Activated naive CD4-positive, alpha-beta T cell treated with Interleukin-2 at 50 U/mL for 16 hours (primary cell): ENCODE measurements at regions not wholly inside any gene's neighbourhood (a gene's known extent, or its start where the extent isn't known, plus 50 kb on each side); places are given as distances from the start of the nearest gene placed in this dataset.
"Not testable (repeated sequence)": the region's sequence is repeated elsewhere in the genome, so short reads cannot be mapped to it uniquely, and the experiment has no call there.

Experiments used
- DNase-seq: peaks from one replicate; pipeline ENCODE4 v3.0.0-alpha.2; 2020

DNA sequence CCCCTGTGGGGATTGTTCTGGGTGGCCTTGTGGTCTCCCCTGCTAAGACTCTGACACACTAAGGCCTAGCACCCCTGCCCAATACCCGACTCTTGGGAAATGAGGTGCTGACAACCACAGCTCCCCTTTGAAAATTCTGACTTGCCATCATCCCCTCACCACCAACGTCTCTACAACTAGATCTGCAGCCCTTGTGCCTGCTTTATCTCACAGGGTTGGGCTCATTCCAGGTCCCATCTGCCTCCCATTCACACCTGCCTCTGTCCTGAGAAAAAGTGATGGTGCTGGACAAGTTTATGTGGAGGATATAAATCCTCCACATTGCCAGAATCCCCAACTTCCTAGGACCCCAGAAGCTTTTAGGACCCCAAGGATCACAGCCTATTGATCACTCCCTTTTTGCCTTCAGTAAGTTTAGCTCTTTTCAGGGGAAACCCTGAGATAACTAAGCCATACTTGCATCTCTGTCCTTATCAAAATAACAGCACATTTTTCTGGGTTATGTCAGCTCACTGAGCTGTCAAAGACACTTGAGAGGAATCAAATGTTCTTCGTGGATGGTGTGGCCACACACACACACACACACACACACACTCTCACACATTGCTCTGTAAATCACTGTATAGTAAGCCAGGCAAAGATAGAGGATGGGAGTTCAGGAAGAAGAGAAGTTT, 136.8 kb upstream of the CES5A start:
- no peak for DNase-seq

DNA sequence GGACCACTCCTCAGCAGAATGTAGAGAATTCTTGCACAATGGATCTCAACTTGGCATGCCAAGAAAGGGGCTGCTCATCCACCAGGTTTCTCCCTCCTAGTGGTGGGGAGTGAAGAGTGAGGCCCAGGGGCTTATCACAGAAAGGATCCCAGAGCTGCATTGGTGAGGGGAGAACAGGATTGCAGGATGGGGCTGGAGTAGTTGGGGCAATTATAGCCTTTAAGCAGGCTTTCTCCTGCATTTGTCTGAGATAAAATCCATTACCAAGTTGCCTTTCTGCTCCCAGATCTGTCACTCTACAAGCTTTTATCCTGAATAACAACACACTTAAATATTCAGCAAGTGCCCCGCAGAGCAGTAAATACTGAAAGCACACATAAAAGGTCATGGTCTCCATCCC, 130.8 kb upstream of the CES5A start:
- no peak for DNase-seq

DNA sequence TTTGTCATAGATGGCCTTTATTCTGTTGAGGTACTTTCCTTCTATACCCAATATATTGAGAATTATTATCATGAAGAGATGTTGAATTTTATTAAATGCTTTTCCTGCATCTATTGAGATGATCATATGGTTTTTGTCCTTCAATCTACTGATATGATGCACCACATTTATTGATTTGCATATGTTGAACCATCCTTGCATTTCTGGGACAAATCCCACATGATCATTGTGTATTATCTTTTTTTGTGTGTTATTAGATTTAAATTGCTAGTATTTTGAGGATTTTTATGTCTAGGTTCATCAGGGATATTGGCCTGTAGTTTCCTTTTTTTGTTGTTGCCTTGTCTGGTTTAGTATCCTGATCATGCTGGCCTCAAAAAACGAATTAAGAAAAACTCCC, 124.5 kb upstream of the CES5A start:
- no peak for DNase-seq

DNA sequence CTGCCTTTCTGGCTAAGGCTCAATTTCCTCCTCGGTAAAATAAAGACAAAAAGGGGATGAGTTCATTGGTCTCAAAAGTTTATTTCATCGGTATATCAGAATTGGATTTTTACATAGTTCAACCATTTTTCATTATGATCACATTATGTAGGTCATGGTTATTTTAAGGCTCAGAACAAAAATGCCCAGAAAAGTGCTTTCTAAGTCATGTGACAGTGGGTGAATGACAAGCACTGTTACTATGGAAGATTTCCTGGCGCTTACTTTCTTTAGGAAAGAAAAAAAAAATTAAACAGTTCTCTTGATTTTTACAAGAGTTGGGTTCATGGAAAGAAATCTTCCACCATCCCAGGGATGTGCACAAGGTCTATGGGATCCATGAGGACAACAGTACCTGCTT, 117.9 kb upstream of the CES5A start:
- DNase-seq = no peak

DNA sequence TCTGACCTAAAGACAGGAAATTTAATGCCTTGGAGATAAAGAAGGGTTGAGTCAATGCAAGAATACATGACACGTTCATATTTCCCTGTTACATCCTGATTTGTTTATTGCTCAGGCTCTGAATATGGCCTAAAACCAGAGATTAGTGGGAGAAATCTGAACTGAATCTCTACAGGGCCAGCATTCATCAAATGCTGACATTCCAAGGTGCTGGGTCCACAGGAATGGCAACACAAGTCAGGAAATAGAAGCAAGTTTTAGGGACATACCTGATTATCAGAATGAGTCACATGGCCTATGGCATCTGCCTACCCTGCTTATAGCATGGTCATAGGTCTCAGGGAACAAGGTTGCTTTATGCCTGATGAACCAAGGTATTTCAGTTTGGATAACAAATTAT, 117.4 kb upstream of the CES5A start:
- DNase-seq = no peak

DNA sequence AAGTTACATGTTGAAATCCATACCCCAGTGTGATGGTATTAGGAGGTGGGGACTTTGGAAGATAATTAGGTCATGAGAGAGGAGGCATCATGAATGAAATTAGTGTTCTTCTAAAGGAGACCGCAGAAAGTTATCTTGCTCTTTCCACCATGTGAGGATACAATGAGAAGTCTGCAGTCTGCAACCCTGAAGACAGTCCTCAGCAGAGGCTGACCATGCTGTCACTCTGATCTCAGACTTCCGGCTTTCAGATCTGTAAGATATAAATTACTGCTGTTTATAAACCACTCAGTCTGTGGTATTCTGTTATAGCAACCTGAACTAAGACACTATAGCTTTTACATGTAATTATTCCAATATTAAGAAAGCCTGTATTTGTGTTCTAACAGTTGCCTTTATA, 116.7 kb upstream of the CES5A start:
- DNase-seq = no peak

DNA sequence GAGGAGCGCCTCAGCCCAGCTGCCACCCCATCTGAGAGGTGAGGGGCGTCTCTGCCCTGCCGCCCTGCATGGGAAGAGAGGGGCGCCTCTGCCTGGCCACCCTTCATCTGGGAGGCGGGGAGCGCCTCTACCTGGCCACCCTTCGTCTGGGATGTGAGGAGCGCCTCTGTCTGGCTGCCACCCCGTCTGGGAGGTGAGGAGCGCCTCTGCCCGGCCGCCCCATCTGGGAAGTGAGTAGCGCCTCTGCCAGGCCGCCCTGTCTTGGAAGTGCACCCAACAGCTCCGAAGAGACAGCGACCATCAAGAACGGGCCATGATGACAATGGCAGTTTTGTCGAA, 114.4 kb upstream of the CES5A start:
- DNase-seq = no peak

DNA sequence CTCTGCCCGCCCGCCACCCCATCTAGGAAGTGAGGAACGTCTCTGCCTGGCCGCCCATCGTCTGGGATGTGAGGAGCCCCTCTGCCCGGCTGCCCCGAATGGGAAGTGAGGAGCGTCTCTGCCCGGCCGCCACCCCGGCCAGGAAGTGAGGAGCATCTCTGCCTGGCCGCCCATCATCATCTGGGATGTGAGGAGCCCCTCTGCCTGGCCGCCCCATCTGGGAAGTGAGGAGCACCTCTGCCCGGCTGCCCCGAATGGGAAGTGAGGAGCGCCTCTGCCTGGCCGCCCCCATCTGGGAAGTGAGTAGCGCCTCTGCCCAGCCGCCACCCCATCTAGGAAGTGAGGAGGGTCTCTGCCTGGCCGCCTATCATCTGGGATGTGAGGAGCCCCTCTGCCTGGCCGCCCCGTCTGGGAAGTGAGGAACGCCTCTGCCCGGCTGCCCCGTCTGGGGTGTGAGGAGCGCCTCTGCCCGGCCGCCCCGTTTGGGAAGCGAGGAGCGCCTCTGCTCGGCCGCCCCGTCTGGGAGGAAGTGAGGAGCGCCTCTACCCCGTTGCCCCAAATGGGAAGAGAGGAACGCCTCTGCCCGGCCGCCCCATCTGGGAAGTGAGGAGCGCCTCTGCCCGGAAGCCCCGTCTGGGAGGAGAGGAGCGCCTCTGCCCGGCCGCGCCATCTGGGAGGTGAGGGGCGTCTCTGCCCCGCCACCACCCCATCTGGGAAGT, 113.8 kb upstream of the CES5A start:
- not testable (repeated sequence) for DNase-seq

DNA sequence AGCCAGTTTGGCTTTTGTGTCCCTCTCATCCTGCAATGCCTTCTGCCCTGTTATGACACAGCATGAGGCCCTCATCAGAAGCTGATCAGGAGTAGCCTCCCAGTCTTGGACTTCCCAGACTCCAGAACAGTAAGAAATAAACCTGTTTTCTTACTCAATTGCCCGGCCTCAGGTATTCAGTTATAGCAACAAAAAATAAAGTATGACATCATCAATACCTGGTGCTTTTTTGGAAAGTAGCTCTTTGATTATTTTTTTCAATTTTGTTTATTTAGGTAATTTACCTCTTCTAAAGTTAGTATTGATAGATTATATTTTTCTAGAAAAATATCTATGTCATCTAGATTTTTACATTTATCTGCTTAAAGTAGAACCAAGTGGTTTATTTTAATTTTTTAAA, 112.8 kb upstream of the CES5A start:
- DNase-seq = no peak

DNA sequence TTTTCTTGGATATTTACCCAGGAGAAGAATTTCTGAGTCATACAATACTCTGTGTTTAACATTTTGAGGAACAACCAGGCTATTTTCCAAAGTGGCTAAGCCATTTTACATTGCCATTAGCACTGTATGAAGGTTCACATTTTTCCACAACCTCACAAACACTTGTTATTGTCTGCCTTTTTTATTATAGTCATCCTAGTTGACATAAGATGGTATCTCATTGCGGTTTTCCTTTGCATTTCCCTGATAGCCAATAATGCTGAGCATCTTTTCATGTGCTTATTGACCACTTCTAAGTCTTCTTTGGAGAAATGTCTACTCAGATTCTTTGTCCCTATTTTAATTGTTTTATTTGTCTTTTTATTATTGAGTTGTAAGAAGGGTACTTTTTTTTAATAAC, 107.4 kb upstream of the CES5A start:
- no peak for DNase-seq

DNA sequence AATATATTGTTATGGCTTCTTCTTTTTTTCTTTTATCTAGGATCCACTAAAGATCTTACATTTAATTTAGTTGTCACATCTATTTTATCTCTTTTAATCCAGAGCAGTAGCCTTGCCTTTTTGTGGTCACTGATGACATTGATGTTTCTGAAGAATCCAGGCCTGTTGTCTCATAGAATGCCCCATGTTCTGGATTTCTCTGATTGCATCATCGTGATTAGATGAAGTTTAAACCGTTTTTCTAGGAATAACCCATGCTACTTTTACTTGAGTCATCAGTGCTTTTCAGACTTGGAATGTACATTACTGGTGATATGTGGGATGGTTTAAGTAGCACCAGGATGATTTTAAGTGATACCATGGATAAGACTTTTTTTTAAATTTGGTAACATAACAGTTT, 106.4 kb upstream of the CES5A start:
- no peak for DNase-seq

DNA sequence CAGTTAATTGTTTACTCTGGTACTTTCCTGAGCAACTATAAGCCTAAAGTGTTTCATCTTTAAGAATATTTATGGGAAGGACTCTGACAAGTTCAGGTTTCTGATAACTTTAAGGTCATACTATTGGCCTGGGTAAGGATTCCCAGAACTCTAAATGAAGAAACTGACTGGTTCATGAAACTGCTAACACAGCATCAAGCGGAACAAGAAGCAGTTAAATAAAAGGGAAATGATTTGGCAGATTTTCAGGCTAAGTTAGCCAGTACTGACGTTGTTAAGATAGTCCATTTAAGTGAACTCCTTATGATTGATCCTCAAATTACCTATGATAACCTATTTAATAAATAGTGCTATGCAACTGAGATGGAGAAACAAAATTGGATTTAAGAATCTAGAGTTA, 101.6 kb upstream of the CES5A start:
- DNase-seq = no peak

DNA sequence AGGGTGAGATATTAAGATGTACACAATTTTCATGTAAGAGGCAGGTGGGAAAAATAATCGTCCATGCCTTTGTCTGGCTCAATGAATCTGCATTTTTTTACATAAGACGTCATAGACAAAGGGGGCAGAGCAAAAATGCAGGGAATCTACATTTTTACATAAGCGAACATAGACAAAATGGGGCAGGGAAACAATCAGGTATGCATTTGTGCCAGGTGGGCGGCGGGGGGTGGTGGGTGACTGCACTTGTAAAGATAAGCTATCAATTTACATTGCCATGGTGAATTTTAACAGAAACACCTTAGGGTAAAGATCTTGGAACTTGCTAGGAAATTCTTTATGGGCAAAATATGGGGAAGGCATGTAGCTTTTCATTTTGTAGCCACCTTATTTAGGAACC, 96.3 kb upstream of the CES5A start:
- DNase-seq = no peak

DNA sequence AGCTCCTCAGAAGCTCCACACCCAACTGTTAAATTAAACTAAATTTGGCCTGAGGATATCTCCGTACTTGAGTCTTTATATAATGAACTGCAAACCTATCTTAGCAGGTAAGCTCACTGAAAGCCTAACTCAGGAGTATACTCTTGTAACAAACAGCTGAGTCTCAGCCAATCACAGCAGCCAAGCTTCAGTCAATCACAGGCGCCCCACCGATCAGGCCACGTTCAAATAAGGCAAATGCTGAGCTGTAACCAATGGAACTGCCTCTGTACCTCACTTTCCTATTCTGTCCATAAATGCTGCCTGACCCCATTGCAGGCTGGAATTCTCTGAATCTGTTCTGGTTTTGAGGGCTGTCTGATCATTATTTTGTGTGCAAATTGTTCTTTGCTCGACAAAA, 93.0 kb upstream of the CES5A start:
- no peak for DNase-seq

DNA sequence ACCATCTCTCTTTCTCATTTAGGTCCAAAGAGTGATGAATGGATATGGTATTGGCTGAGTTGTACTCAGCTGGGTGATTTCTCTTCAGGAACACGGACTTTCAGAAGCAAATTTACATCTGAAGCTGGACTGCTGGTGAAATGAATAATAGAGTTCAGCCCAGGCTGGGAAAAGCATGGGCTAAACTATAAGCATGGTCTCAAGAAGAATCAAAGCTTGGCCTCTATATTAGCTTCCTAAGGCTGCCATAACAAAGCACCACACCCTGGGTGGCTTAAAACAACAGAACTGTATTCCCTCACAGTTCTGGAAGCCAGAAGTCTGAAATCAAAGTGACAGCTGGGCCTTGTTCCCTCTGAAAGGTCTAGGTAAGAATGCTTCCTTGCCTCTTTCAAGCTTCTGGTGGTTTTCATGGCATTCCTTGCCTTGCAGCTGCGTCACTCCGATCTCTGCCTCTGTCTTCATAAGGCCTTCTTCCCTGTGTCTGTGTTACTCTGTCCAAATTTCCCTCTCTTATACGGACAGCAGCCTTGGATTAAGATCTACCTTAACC, 89.8 kb upstream of the CES5A start:
- no peak for DNase-seq

DNA sequence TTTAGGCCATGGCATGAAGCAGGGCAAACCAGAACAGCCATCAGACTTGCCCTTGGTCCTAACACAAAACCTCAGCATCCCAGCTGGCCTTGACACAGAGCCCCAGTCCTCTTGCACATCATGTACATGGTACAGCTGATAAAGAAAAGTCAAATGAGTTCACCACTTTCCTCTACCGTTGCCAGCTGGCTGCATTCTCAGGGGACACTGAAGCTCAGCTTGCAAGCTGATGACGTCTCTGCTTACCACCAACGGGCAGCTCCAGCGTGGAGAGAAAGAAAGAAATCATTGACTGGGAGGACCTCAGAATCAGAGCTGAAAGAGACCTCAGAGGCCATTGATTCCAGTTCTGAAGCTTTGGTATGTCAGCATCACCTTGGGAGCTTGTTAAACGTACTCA, 80.7 kb upstream of the CES5A start:
- DNase-seq = no peak

DNA sequence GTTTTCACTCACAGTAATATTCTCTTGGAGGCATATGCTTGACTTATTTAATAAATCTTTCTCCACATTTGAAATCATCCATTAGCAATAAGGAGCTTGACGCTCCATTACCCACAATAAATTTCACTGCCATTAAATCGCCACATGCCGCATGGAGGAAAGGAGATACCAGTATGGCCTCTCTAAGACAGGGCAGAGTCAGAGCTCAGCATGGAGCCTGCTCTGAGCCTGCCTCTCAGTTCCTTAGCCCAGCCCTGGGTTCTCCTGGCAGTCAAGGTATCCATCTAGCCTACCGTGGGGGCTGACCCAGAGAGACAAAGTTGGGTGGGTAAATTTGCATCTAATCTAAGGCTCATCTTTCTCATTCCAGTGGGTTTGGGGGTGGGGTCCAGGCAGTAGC, 80.3 kb upstream of the CES5A start:
- DNase-seq = no peak

DNA sequence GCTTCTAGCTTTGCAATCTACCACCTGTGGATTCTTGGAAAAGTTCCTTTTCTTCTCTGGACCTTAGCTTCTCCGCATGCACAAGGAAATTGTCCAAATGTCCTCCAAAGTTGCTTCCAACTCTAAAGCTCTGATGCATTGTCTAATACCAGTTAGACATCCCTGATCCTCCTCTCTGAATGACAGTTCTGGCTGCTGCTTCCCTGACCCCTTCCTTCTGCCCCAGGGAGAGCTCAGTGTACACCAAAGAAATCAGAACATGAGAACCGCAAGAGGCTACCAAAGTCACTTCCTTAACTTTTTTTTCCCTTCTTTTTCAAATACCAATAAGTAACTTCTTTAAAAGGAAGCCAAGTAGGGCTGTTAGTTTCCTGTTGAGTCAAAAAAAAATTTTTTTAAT, 79.7 kb upstream of the CES5A start:
- DNase-seq = no peak

DNA sequence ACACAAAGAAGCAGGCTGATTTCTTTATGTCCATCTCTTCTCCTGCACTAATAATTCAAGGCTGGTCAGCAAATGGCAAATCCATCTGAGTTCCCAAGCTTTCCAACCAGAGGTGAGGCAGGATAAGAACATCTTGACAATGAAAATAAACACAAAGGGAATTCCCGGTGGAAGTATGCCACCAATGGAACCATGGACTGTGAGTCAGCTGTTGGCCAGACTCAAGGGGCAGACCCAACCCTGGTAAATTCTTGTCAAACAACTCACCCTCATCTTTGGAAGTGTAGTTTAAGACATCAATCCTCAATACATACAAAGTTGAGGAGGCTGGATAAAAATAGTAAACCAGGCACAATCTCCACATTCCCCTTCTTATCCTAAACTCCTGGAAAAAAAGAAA, 74.3 kb upstream of the CES5A start:
- DNase-seq = no peak

DNA sequence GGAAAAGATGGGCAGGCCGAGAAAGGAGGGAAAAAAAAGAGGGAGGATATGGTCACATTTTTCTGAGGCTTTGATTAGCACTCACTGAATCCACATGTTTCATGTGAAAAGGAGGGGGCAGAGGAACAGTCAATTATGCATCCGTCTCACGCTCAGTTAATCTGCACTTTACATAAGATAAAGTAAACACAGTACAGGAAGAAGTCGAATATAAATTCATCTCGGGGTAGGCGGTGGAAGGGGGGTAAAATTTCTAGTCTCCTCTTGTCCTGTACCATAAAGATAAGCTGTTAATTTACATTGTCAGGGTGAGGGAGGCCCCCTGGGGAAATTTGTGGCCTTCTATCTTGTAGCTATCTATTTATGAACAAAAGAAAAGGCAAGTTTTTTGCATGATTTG, 73.1 kb upstream of the CES5A start:
- DNase-seq = no peak

DNA sequence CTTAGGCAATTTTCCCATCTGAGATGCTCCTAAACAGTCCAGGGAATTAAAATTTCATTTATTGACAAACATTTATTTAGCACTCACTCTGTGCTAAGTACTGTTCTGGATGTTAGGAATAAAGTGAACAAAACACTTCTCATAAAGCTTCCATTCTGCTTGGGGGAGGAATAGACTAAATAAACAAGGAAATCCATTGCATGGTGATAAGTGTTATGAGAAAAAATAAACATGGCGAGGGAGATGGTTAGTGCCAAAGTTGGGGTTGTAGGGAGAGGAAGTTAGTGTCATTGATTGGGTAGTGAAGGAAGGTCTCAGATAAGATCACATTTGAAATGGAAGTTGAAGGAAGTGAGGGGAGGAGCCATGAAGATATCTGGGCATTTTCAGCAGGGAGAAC, 72.2 kb upstream of the CES5A start:
- no peak for DNase-seq

DNA sequence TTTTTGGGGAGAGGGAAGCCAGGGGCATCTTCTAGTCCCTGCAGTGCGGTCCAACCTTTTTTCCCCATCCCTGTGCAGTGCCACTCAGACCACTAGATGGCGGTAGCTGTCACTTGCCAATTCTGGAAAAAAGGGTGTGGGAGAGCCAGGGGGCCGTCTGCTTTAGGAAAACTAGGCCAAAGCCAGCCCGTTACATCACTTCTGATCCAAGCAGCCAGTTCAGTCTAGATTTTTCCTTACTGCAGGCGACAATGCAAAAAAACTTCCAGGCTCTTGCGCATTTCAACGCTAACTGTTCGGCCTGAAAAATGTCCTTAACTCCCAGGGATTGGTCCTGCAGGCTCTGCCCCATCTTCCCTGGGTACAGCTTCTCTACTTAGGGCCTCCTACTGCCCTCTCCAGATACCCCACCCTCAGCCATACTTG, 69.2 kb upstream of the CES5A start:
- peak; percentile 59 for DNase-seq

DNA sequence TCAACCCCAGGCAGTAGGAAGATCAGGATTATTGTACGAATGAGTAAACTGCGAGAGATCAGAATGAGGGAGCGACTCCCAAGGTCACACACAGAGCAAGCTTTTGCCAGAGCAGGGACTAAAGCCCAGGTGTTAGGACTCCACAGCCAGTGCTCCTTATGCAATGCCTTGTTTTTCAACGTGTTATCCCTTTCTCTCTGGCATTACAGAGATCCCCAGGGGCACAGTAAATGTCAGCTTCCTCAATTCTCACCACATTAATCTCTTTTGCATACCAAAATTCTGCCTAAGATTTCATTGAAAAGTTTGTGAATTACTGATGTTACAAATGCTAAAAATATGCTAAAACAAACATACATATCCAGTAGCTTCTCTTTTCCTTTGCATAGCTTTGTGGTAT, 68.1 kb upstream of the CES5A start:
- no peak for DNase-seq

DNA sequence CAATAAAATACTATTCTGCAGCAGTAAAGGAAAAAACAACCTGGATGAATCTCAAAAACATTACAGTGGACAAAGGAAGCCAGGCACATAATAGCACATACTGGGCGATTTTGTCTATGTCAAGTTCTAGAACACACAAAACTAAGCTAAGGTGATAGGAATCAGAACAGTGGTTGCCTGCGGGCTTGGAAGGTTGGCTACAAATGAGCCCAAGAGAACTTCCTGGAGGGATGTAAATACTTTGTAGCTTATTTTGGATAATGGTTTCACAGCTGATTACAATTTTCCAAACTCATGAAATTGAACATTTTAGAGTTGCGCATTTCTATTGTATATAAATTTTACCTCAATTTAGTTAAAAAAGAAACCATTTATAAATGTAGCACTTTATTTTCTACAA, 67.6 kb upstream of the CES5A start:
- DNase-seq = no peak

DNA sequence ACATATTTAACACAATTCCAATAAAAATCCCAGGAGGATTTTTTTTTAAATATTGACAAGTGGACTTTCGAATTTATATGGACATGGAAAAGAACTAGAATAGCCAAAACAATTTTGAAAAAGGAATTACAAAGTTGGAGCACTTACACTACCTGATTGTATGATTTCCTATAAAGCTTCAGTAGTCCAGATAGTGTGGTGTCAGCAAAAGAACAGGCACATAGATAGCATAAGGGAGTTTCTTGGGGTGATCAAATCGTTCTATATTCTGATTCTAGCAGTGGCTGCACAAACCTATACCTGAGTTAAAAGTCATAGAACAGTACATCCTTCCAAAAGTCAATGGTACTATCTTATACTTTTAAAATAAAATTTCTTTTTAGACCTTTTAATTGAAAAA, 66.4 kb upstream of the CES5A start:
- DNase-seq = no peak
